ENCODE measurements at regions not wholly inside any gene's neighbourhood (a gene's known extent, or its start where the extent isn't known, plus 50 kb on each side); places are given as distances from the start of the nearest gene placed in this dataset.
"Not testable (repeated sequence)": the region's sequence is repeated elsewhere in the genome, so short reads cannot be mapped to it uniquely, and the experiment has no call there.

- DNase-seq, result no peak
These were observed 74.9 kb downstream of the ANKEF1 start for GRCh38 chr20:10109641-10110040.

DNA sequence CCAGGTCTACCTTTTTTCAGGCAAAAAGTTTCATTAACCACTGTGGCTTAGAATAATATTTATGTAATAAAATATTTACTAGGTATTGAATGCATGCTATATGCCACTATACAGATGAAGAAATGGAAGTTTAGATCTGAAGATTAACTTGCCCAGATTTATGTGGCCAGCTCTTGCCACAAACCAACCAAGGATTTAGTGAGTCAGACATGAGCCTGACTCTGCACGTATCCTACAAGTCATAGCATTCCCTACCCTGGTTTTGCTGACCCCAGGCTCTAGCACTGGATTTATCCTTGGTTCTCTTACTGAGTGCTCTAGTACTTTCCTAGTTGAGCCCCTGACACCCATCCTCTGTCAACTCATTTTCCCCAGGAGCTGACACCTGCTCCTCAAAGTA is 75.4 kb downstream of the ANKEF1 start:
- DNase-seq, result no peak

GRCh38 chr20:10111139-10111958 is 76.6 kb downstream of the ANKEF1 start:
- DNase-seq, result peak; percentile 52 to 84

GRCh38 chr20:10111959-10112250 is 77.1 kb downstream of the ANKEF1 start:
- DNase-seq, result no peak

GRCh38 chr20:10113746-10114145 is 79.0 kb downstream of the ANKEF1 start:
- no peak for DNase-seq

GRCh38 chr20:10114598-10114997 is 79.8 kb downstream of the ANKEF1 start:
- no peak for DNase-seq

DNA sequence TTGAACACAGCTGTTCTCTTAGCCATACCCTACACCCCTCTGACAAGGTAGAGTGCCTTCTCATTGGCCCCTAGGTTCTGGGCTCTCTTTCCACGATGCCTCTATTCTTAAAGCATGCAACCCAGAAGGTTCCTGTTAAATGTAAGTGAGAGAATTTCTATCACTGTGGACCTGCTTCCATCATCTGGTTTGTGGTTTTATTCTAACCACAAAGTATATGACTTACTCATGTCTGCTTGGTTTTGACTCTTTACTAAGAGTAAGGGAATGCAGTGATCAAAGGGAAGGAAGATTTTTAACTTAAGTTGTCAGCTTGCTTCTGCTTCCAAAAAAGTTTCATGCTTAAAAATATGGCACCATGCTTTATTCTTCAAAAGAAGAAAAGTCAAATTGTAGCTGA is 80.2 kb downstream of the ANKEF1 start:
- no peak for DNase-seq

GRCh38 chr20:10119336-10119735 is 84.5 kb downstream of the ANKEF1 start:
- DNase-seq, result no peak

DNA sequence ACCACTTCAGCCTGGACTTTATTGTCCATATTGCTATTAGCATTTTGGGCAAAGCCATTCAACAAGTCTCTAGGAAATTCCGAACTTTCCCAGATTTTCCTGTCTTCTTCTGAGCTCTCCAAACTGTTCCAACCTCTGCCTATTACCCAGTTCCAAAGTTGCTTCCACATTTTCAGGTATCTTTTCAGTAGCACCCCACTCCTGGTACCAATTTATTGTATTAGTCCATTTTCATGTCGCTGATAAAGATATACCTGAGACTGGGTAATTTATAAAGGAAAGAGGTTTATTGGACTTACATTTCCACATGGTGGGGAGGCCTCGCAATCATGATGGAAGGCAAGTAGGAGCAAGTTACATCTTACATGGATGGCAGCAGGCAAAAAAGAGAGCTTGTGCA is 90.1 kb downstream of the ANKEF1 start:
- DNase-seq, result not testable (repeated sequence)

DNA sequence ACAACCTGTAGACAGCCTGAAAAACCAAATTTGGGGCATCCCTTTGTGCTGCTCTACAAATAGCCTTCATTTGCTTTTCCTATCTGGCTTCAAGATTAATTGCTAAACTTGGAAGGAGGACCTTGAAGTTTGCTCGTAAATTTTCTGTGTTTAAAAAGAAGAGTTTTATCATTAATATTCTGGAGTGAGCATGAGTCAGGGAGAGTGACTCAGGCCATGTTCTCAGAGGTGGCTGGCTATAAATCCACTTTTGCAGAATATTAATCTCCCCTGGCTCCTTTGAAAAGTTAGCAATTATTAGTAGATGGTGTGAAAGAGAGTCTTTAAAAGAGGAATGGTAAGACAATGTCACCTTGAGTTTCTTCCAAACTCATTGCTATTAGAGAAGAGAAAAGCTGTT is 91.0 kb downstream of the ANKEF1 start:
- DNase-seq, result no peak

DNA sequence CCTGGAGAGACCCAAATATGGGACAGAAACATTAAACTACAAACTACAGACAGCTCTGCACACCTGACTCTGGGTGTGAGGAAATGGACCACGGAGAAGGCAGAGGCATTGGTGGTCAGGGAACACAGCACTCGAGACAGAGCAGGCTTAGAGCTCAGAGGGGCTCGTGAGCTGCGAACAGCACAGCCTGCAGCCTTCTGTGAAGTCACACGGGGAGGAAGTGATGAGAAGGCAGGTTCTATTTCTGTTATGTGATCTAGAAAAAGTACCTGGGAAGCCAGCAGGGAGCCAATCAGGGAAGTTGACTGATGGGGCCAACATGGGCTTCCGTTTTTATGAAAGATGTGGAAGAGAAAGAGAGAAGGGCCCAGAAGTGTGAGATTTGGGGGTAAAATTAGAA is 88.9 kb upstream of the SNAP25 start:
- no peak for DNase-seq

DNA sequence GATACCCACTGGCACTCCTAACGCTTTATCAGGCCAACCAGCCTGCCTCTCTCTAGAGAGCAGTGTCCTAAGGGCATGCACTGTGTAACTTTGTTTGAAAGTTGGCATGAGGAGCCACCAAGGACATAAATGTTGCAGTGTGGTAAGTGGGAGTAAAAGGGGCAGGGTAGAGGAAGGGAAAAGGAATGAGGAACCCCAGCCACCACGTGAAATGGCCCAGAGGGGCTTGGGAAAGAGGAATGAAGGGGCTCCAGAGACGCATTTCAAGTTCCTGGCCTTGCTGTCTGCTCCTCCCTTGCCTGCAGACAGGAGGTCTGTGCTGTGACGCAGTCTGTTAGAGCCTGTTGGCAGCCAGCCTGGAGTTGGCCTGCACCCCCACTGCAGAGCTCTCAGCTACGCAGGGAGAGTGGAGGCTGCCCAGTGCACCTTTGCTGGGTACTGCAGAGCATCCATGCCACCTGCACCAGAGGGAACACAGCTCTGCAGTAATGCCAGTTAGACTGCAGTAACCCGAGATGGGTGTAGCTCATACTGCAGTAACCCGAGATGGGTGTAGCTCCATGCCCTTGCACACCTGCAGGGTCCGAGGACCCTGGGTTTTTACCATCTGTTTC is 86.8 kb upstream of the SNAP25 start:
- peak; percentile 39 to 73 for DNase-seq

GRCh38 chr20:10132387-10132786 is 86.2 kb upstream of the SNAP25 start:
- no peak for DNase-seq

- no peak for DNase-seq
These were observed 85.1 kb upstream of the SNAP25 start for GRCh38 chr20:10133532-10133931.

GRCh38 chr20:10134176-10134575 is 84.5 kb upstream of the SNAP25 start:
- DNase-seq, result no peak

GRCh38 chr20:10135438-10135837 is 83.2 kb upstream of the SNAP25 start:
- no peak for DNase-seq

DNA sequence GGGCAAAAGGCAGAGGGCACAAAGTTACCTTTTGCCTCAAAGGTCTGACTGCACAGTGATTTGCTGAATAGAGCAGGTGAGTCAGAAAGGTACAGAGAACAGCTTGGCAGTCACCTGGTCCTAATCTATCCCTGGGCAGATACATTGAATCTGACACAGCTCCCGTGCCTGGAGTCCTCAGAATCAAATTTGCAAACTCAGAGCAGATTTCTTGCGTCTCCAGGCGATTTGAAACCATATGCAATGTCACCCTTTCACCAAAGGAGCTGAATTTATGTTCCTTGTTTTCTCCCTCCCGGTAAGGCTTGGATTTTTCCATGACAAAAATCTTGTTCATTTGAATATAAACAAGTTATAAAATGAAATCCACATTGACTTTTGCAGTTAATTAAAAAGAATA is 81.6 kb upstream of the SNAP25 start:
- DNase-seq, result no peak

- no peak for DNase-seq
These were observed 81.1 kb upstream of the SNAP25 start for GRCh38 chr20:10137533-10137932.

DNA sequence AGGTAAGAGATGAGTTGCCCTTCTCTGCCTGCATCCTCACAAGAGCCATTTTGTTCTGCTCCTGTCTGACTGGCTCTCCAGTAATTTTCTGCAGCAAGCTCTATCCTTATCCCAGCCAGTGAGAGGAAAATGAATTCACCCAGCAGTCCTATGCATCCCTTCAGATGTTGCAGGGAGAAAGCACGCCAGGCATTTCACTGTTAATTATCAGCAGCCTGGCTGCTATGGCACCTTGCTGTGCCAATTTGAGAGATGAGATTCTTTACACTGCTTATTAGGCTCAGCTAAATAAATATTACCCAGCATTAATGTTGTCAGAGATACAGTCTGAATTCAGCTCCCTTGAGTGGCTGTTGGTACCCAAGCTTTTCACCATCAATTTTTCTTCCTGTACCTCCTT is 61.1 kb upstream of the SNAP25 start:
- DNase-seq, result peak in 1 of 2 experiments; percentile 34

DNA sequence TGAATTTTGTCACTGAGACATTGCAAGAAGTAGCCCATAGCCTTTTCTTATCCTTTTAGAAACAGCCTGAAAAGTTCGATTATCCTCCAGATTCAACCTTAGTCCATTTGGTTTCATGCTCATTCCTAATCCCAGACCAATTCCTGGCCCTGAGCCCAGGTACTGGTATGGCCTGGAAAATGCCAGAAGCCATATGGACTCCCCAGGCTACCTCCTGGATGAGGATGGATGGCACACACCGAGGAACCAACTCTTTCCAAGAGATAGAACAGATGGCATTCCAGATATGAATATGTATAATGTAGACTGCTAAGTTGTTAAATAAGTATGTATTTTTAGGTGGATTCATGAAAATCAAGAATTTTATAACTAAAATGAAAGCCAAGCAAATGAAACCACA is 51.6 kb upstream of the SNAP25 start:
- no peak for DNase-seq

DNA sequence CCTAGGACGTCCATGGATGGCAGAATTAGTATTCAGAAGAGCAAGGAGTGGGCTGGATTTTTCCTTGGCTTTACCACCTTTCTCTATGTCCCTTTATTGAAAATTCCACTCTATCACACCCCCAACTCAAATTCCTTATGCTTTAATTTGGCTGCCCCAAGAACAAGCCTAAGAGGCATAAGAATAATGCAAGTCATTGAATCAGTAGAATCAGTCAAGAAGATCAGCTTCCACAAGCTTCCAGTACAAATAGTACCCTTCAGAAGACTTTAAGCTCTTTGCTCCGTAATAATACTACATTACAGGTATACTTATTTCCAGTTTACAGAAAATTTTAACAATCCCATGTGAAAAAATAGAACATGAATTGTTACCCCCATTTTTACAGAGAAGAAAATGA is 51.0 kb upstream of the SNAP25 start:
- no peak for DNase-seq
